ENCODE measurements at regions not wholly inside any gene's neighbourhood (a gene's known extent, or its start where the extent isn't known, plus 50 kb on each side); places are given as distances from the start of the nearest gene placed in this dataset.

- ChIA-PET POLR2A (no interaction called here), CTCF (no interaction called here)
- H3K4me3 ChIP-seq (ENCODE audit: low read depth in 2 of 2, low read length in 2 of 2), result no peak overlapping the region
- H3K27me3 ChIP-seq (ENCODE audit: control insufficient read depth, insufficient read depth, low read length), result no peaks in the 10 kb centered on the region
- no peaks in the 10 kb centered on the region for H3K36me3 ChIP-seq (ENCODE audit: control insufficient read depth, insufficient read depth, low read length)
- intact Hi-C loops (cut with micrococcal nuclease; ENCODE audit: unreplicated experiment), result no loop called here
- in situ Hi-C loops (cut with HindIII; ENCODE audit: low pct_unique_long_range_greater_than_20kb, low sequenced_read_pairs), result no loop called here
- no TSS peak for BruUV-seq (replicated peaks)
- TF ChIP-seq POLR2AphosphoS5 (IDR thresholded peaks at IDR 0.05; ENCODE audit: low read depth, low read length), result no peak
- no peak for TF ChIP-seq TCF7L2 (IDR thresholded peaks at IDR 0.05; ENCODE audit: low read depth, low read length)
- no peak for TF ChIP-seq REST (IDR thresholded peaks at IDR 0.05; ENCODE audit: insufficient read depth in 1 of 2, low read depth in 2 of 2, low read length in 1 of 2)
- no peaks in the 10 kb centered on the region for H3K4me1 ChIP-seq (ENCODE audit: control insufficient read depth, insufficient read depth, low read length)
- no peaks in the 10 kb centered on the region for H3K9me3 ChIP-seq (ENCODE audit: control insufficient read depth, insufficient read depth, low read depth, low read length)
- ATAC-seq (no peak), DNase-seq (ENCODE audit: low read depth, low spot score) (no peak)
- no peak overlapping the region for H3K27ac ChIP-seq (ENCODE audit: low read length)
These were observed 444.6 kb downstream of the STIM2 start for GRCh38 chr4:27305246-27305645.

GRCh38 chr4:27308379-27308778 lies 447.7 kb downstream of the STIM2 start:
- DNase-seq (ENCODE audit: low read depth, low spot score) (no peak), ATAC-seq (no peak)
- in situ Hi-C loops (cut with HindIII; ENCODE audit: low pct_unique_long_range_greater_than_20kb, low sequenced_read_pairs), result no loop called here
- Histone ChIP-seq H3K27me3 (ENCODE audit: control insufficient read depth, insufficient read depth, low read length) (no peaks in the 10 kb centered on the region), H3K27ac (ENCODE audit: low read length) (no peak overlapping the region), H3K4me3 (ENCODE audit: low read depth in 2 of 2, low read length in 2 of 2) (no peak overlapping the region), H3K9me3 (ENCODE audit: control insufficient read depth, insufficient read depth, low read depth, low read length) (no peaks in the 10 kb centered on the region), H3K36me3 (ENCODE audit: control insufficient read depth, insufficient read depth, low read length) (no peaks in the 10 kb centered on the region), H3K4me1 (ENCODE audit: control insufficient read depth, insufficient read depth, low read length) (no peaks in the 10 kb centered on the region)
- POLR2A ChIA-PET, result no interaction called here
- CTCF ChIA-PET, result no interaction called here
- intact Hi-C loops (cut with micrococcal nuclease; ENCODE audit: unreplicated experiment), result no loop called here
- no TSS peak for BruUV-seq (replicated peaks)
- TF ChIP-seq POLR2AphosphoS5 (IDR thresholded peaks at IDR 0.05; ENCODE audit: low read depth, low read length) (no peak), CTCF (IDR thresholded peaks at IDR 0.05) (no peak), TCF7L2 (IDR thresholded peaks at IDR 0.05; ENCODE audit: low read depth, low read length) (no peak), REST (IDR thresholded peaks at IDR 0.05; ENCODE audit: insufficient read depth in 1 of 2, low read depth in 2 of 2, low read length in 1 of 2) (no peak), SIN3A (IDR thresholded peaks at IDR 0.05; ENCODE audit: borderline replicate concordance, insufficient read depth, low read depth, low read length) (no peak)

All from Panc1 (cell line).